ENCODE measurements at regions not wholly inside any gene's neighbourhood (a gene's known extent, or its start where the extent isn't known, plus 50 kb on each side); places are given as distances from the start of the nearest gene placed in this dataset.

- TF ChIP-seq CTCF (IDR thresholded peaks at IDR 0.05; ENCODE audit: unreplicated experiment), result no peak
- H3K36me3 Mint-ChIP-seq (ENCODE audit: low read depth, unreplicated experiment), result no peaks in the 10 kb centered on the region
- H3K27me3 Mint-ChIP-seq (ENCODE audit: unreplicated experiment), result peaks cover 3% of the 10 kb centered on the region
- H3K27ac Mint-ChIP-seq (ENCODE audit: unreplicated experiment), result no peak overlapping the region
- no peaks in the 10 kb centered on the region for H3K9me3 Mint-ChIP-seq (ENCODE audit: unreplicated experiment)
- no peak overlapping the region for H3K4me3 Mint-ChIP-seq (ENCODE audit: unreplicated experiment)
- no peak for DNase-seq (ENCODE audit: low spot score)
- H3K4me1 Mint-ChIP-seq (ENCODE audit: unreplicated experiment), result peaks cover 8% of the 10 kb centered on the region
Observed at GRCh38 chr21:15219039-15219438, 154.2 kb upstream of the NRIP1 start.

- Mint-ChIP-seq H3K27me3 (ENCODE audit: unreplicated experiment) (peaks cover 3% of the 10 kb centered on the region), H3K4me1 (ENCODE audit: unreplicated experiment) (peaks cover 8% of the 10 kb centered on the region), H3K36me3 (ENCODE audit: low read depth, unreplicated experiment) (no peaks in the 10 kb centered on the region), H3K4me3 (ENCODE audit: unreplicated experiment) (no peak overlapping the region), H3K9me3 (ENCODE audit: unreplicated experiment) (no peaks in the 10 kb centered on the region), H3K27ac (ENCODE audit: unreplicated experiment) (no peak overlapping the region)
- TF ChIP-seq CTCF (IDR thresholded peaks at IDR 0.05; ENCODE audit: unreplicated experiment), result no peak
- DNase-seq (ENCODE audit: low spot score), result no peak
Observed at GRCh38 chr21:15219894-15220293, 155.1 kb upstream of the NRIP1 start.

- Mint-ChIP-seq H3K9me3 (ENCODE audit: unreplicated experiment) (no peaks in the 10 kb centered on the region), H3K27ac (ENCODE audit: unreplicated experiment) (no peak overlapping the region), H3K4me3 (ENCODE audit: unreplicated experiment) (no peak overlapping the region), H3K4me1 (ENCODE audit: unreplicated experiment) (peaks cover 8% of the 10 kb centered on the region), H3K36me3 (ENCODE audit: low read depth, unreplicated experiment) (no peaks in the 10 kb centered on the region), H3K27me3 (ENCODE audit: unreplicated experiment) (peaks cover 3% of the 10 kb centered on the region)
- TF ChIP-seq CTCF (IDR thresholded peaks at IDR 0.05; ENCODE audit: unreplicated experiment), result no peak
- DNase-seq (ENCODE audit: low spot score), result no peak
Observed at GRCh38 chr21:15221799-15222386, 157.1 kb upstream of the NRIP1 start.

- peaks cover 3% of the 10 kb centered on the region for H3K27me3 Mint-ChIP-seq (ENCODE audit: unreplicated experiment)
Observed at GRCh38 chr21:15222707-15223106, 157.9 kb upstream of the NRIP1 start.

More at GRCh38 chr21:15222707-15223106, 157.9 kb upstream of the NRIP1 start:
- peaks cover 8% of the 10 kb centered on the region for H3K4me1 Mint-ChIP-seq (ENCODE audit: unreplicated experiment)
- no peak overlapping the region for H3K27ac Mint-ChIP-seq (ENCODE audit: unreplicated experiment)
- H3K36me3 Mint-ChIP-seq (ENCODE audit: low read depth, unreplicated experiment), result no peaks in the 10 kb centered on the region
- no peak for TF ChIP-seq CTCF (IDR thresholded peaks at IDR 0.05; ENCODE audit: unreplicated experiment)
- no peaks in the 10 kb centered on the region for H3K9me3 Mint-ChIP-seq (ENCODE audit: unreplicated experiment)
- DNase-seq (ENCODE audit: low spot score), result no peak
- no peak overlapping the region for H3K4me3 Mint-ChIP-seq (ENCODE audit: unreplicated experiment)

Data from endothelial cell (in vitro differentiated cells).